Heart right ventricle (tissue), 16 donors: ENCODE measurements at regions not wholly inside any gene's neighbourhood (a gene's known extent, or its start where the extent isn't known, plus 50 kb on each side); places are given as distances from the start of the nearest gene placed in this dataset.

Experiments used
- ATAC-seq, 8 donors: fragments of 200-7000 bp; cut with Tn5 transposase; one replicate each; pipeline ENCODE4 v1.9.1; 2020; ENCODE audit warnings: mild to moderate bottlenecking in 8 of 8, moderate library complexity in 8 of 8, moderate number of reproducible peaks in 1 of 8
- DNase-seq, 2 donors: peaks; one replicate each; pipeline ENCODE4 v3.0.0-alpha.2; 2020
- H3K27ac ChIP-seq, 10 donors: fragments of 200-600 bp; sonication (generic) in 2 of 10; one replicate each; pipeline versions ENCODE4 v1.5.0 to v1.8.0; 2020 to 2022; ENCODE audit warnings: mild to moderate bottlenecking in 3 of 10
- H3K27me3 ChIP-seq, 7 donors: fragments of 200-600 bp; one replicate each; pipeline ENCODE4 v1.8.0; 2021 to 2022; ENCODE audit warnings: mild to moderate bottlenecking in 2 of 7
- H3K36me3 ChIP-seq, 9 donors: fragments of 200-600 bp; sonication (generic) in 1 of 9; one replicate each; pipeline versions ENCODE4 v1.5.0 to v1.8.0; 2020 to 2022; ENCODE audit warnings: mild to moderate bottlenecking in 2 of 9
- H3K4me1 ChIP-seq, 9 donors: fragments of 200-600 bp; sonication (generic) in 1 of 9; one replicate each; pipeline versions ENCODE4 v1.5.0 to v1.8.0; 2020 to 2022; ENCODE audit warnings: mild to moderate bottlenecking in 4 of 9
- H3K4me3 ChIP-seq, 10 donors: fragments of 200-600 bp; sonication (generic) in 2 of 10; one replicate each; pipeline versions ENCODE4 v1.5.0 to v1.8.0; 2020 to 2022; ENCODE audit warnings: mild to moderate bottlenecking in 7 of 10, moderate library complexity in 2 of 10
- H3K9me3 ChIP-seq, 11 donors: fragments of 200-600 bp in 10 of 11; sonication (generic) in 2 of 11; one replicate each; pipeline versions ENCODE4 v1.5.0 to v1.8.0; 2013 to 2022; ENCODE audit warnings: mild to moderate bottlenecking in 2 of 11, control low read depth in 1 of 11, moderate library complexity in 1 of 11
- WGBS, 2 donors: extraction: QIAGEN DNeasy Blood & Tissue Kit; methylation state at CpG; one replicate each; pipeline ENCODE4 v1.1.7; 2013; ENCODE audit warnings: inconsistent platforms in 1 of 2; 5-methylcytosine and 5-hydroxymethylcytosine counted together
- intact Hi-C, 10 donors: fragments of 100-400 bp; cut with DNase I; formaldehyde crosslinking; loops; one replicate each; pipeline versions ENCODE4 v1.11.1 to v1.14.2; 2022
- TF ChIP-seq, protein P1 (sequence below), 9 donors: fragments of 200-600 bp; sonication (generic) in 2 of 9; IDR thresholded peaks; one replicate each; pipeline versions ENCODE4 v1.5.0 to v1.8.0; 2021 to 2022; ENCODE audit warnings: antibody characterized with exemption in 9 of 9, mild to moderate bottlenecking in 5 of 9, moderate library complexity in 1 of 9
- donor health status: Arrhythmogenic right ventricular cardiomyopathy.
- donor health status: ischemic (EF 13 %, LVEDD 7.1; RV severe dilation, severe dysfunction).
- donor health status: healthy with polysubstance abuse.
- donor health status: DM: no; HTN: yes; CAD: no.
- donor health status: DM: no; HTN: no; CAD: no.
- donor health status: ischemic (EF 25% LVEDD 6.9; RV normal size, moderate dysfunction).
- donor health status: ischemic (EF 25% LVEDD 5.7; RV mildly dilated, moderate dysfunction).
- donor health status: healthy.
- donor health status: DM: yes; HTN: yes; CAD: no.
- donor health status: Ischemic cardiomyopathy.
- donor health status: ischemic (EF 35%, LVEDD 5.7; RV mildly dilated, moderate dysfunction).
- donor health status: nonischemic (EF 11% LVEDD 7.7; RV severe dilation, severe dysfunction).
- donor health status: DM: yes; HTN: yes; CAD: no.
- donor health status: PGD.
- donor health status: ischemic (EF 29% LVEDD 5.4; RV normal size, mild dysfunction).
- donor health status: nonischemic (EF 23%, LVEDD 6.1; RV moderate dilation, normal function).

GRCh38 chr7:18402488-18403183 is 92.9 kb upstream of the HDAC9 start:
- 83 to 84% methylated on average over 5 of the region's 5 CpGs for WGBS, 2 donors
- Histone ChIP-seq H3K4me1 (peaks cover 0 to 38% (median 0%) of the 10 kb centered on the region in 9 donors), H3K36me3 (no peaks in the 10 kb centered on the region), H3K27ac (peak overlapping the region in 1 of 10 donors; percentile 55), H3K27me3 (no peaks in the 10 kb centered on the region), H3K4me3 (no peak overlapping the region), H3K9me3 (no peaks in the 10 kb centered on the region)
- DNase-seq (no peak), ATAC-seq (no peak)
- TF ChIP-seq, protein P1, sequence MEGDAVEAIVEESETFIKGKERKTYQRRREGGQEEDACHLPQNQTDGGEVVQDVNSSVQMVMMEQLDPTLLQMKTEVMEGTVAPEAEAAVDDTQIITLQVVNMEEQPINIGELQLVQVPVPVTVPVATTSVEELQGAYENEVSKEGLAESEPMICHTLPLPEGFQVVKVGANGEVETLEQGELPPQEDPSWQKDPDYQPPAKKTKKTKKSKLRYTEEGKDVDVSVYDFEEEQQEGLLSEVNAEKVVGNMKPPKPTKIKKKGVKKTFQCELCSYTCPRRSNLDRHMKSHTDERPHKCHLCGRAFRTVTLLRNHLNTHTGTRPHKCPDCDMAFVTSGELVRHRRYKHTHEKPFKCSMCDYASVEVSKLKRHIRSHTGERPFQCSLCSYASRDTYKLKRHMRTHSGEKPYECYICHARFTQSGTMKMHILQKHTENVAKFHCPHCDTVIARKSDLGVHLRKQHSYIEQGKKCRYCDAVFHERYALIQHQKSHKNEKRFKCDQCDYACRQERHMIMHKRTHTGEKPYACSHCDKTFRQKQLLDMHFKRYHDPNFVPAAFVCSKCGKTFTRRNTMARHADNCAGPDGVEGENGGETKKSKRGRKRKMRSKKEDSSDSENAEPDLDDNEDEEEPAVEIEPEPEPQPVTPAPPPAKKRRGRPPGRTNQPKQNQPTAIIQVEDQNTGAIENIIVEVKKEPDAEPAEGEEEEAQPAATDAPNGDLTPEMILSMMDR (IDR thresholded peaks at IDR 0.05) = no peak
- intact Hi-C loops = no loop called here

DNA sequence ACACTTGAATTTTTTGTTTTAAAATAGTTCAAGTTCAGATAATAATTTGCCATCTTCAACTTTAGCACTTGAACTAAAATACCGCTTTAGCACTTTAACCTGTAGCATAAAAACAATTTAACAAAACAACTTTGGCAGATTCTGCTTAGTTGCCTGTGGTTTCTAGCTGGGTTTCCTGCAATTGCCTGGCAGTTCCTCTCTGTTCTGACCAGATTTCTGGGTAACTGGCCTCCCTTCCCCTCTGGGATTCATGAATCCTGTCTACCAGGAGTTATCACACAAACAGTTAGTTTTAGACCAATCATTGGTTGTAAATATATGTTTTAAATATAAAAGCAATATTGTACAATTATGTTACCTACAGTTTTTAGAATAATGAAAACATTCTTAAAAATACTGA is 89.8 kb upstream of the HDAC9 start:
- H3K27ac ChIP-seq = no peak overlapping the region

GRCh38 chr7:18407385-18407784 is 88.2 kb upstream of the HDAC9 start:
- no peak overlapping the region for H3K27ac ChIP-seq
- no peaks in the 10 kb centered on the region for H3K36me3 ChIP-seq
- H3K4me3 ChIP-seq = no peak overlapping the region
- ATAC-seq (no peak), DNase-seq (no peak)
- H3K27me3 ChIP-seq = no peaks in the 10 kb centered on the region
- no peaks in the 10 kb centered on the region for H3K9me3 ChIP-seq
- TF ChIP-seq, protein P1 (IDR thresholded peaks at IDR 0.05) = no peak
- intact Hi-C loops = no loop called here
- peaks cover 0 to 16% (median 0%) of the 10 kb centered on the region in 9 donors for H3K4me1 ChIP-seq
- WGBS, 2 donors = 46 to 56% methylated on average over 4 of the region's 4 CpGs

More for the DNA sequence above, 89.8 kb upstream of the HDAC9 start:
- no peaks in the 10 kb centered on the region for H3K36me3 ChIP-seq
- DNase-seq (no peak), ATAC-seq (no peak)
- H3K27me3 ChIP-seq = no peaks in the 10 kb centered on the region
- H3K4me1 ChIP-seq = peaks cover 0 to 31% (median 0%) of the 10 kb centered on the region in 9 donors
- intact Hi-C loops = no loop called here
- H3K9me3 ChIP-seq = no peaks in the 10 kb centered on the region
- 76 to 81% methylated on average over 1 of the region's 1 CpG for WGBS, 2 donors
- H3K4me3 ChIP-seq = no peak overlapping the region
- TF ChIP-seq, protein P1 (IDR thresholded peaks at IDR 0.05) = no peak

DNA sequence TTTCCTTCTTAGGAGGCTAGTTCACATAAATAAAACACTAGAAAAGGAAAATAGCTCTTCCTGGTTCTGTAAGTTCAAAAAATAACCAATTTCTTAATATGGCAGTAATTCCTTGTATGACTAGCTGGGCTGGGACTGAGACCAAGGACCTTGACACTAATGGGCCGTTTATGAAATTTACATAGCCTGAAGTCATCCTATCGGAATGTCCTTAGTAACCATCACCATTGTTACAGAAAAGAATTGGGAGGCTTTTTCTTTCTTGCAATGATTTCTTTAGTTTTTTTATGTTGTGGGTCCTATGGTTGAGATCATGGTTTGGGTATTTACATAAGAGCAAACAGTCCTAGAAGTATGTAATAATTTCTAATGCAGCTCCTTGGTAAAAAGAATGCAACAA is 87.1 kb upstream of the HDAC9 start:
- WGBS, 2 donors = 53% methylated on average over 2 of the region's 2 CpGs
- ATAC-seq = no peak
- DNase-seq = no peak
- peaks cover 0 to 12% (median 0%) of the 10 kb centered on the region in 9 donors for H3K4me1 ChIP-seq
- TF ChIP-seq, protein P1 (IDR thresholded peaks at IDR 0.05) = no peak
- no peak overlapping the region for H3K4me3 ChIP-seq
- no peaks in the 10 kb centered on the region for H3K36me3 ChIP-seq
- no peak overlapping the region for H3K27ac ChIP-seq
- H3K27me3 ChIP-seq = no peaks in the 10 kb centered on the region
- intact Hi-C loops = no loop called here
- no peaks in the 10 kb centered on the region for H3K9me3 ChIP-seq
